ENCODE measurements at regions not wholly inside any gene's neighbourhood (a gene's known extent, or its start where the extent isn't known, plus 50 kb on each side); places are given as distances from the start of the nearest gene placed in this dataset.
"Not testable (repeated sequence)": the region's sequence is repeated elsewhere in the genome, so short reads cannot be mapped to it uniquely, and the experiment has no call there.

DNA sequence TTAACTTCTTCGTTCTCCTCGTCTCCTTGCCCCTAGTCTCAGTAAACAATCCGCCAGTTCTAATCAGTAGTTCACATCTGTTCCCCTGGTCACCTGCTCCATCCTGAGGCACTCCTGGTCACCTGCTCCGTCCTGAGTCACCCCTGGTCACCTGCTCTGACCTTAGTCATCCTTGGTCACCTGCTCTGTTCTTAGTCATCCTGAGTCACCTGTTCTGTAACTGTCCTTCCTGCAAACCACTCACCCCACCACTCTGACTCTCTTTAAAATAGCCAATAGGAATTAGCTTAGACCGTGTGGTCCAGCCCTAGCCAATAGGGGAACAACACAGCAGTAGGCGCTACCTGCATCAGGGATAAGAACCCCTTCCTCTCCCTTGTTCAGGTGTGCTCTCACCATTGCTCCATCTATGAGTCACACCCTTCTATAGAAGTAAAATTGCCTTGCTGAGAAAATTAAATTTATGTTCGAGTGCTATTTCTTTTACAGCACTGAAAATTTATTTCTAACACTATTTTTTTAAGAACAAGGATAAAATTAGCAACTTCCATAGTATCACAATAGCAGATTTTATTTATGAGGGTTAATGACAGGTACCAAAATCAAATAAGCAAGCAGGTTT, 237.6 kb upstream of the DIO3 start:
- TF ChIP-seq, protein P1, sequence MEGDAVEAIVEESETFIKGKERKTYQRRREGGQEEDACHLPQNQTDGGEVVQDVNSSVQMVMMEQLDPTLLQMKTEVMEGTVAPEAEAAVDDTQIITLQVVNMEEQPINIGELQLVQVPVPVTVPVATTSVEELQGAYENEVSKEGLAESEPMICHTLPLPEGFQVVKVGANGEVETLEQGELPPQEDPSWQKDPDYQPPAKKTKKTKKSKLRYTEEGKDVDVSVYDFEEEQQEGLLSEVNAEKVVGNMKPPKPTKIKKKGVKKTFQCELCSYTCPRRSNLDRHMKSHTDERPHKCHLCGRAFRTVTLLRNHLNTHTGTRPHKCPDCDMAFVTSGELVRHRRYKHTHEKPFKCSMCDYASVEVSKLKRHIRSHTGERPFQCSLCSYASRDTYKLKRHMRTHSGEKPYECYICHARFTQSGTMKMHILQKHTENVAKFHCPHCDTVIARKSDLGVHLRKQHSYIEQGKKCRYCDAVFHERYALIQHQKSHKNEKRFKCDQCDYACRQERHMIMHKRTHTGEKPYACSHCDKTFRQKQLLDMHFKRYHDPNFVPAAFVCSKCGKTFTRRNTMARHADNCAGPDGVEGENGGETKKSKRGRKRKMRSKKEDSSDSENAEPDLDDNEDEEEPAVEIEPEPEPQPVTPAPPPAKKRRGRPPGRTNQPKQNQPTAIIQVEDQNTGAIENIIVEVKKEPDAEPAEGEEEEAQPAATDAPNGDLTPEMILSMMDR (conservative IDR thresholded peaks at IDR 0.05; ENCODE audit: low read depth in 2 of 2) = not testable (repeated sequence)
- not testable (repeated sequence) for TF ChIP-seq EZH2 (IDR thresholded peaks at IDR 0.05; ENCODE audit: low read depth, unreplicated experiment); CREB1 (CRISPR knock-in tag; IDR thresholded peaks at IDR 0.05; ENCODE audit: low read depth); POLR2AphosphoS5 (IDR thresholded peaks at IDR 0.05; ENCODE audit: low read depth); EZH2phosphoT487 (IDR thresholded peaks at IDR 0.05; ENCODE audit: unreplicated experiment); STAT1 (IDR thresholded peaks at IDR 0.05; ENCODE audit: unreplicated experiment)
- TF ChIP-seq, protein P2, sequence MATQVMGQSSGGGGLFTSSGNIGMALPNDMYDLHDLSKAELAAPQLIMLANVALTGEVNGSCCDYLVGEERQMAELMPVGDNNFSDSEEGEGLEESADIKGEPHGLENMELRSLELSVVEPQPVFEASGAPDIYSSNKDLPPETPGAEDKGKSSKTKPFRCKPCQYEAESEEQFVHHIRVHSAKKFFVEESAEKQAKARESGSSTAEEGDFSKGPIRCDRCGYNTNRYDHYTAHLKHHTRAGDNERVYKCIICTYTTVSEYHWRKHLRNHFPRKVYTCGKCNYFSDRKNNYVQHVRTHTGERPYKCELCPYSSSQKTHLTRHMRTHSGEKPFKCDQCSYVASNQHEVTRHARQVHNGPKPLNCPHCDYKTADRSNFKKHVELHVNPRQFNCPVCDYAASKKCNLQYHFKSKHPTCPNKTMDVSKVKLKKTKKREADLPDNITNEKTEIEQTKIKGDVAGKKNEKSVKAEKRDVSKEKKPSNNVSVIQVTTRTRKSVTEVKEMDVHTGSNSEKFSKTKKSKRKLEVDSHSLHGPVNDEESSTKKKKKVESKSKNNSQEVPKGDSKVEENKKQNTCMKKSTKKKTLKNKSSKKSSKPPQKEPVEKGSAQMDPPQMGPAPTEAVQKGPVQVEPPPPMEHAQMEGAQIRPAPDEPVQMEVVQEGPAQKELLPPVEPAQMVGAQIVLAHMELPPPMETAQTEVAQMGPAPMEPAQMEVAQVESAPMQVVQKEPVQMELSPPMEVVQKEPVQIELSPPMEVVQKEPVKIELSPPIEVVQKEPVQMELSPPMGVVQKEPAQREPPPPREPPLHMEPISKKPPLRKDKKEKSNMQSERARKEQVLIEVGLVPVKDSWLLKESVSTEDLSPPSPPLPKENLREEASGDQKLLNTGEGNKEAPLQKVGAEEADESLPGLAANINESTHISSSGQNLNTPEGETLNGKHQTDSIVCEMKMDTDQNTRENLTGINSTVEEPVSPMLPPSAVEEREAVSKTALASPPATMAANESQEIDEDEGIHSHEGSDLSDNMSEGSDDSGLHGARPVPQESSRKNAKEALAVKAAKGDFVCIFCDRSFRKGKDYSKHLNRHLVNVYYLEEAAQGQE (IDR thresholded peaks at IDR 0.05; ENCODE audit: unreplicated experiment) = not testable (repeated sequence)
